RWPE2 (cell line): ENCODE measurements at regions not wholly inside any gene's neighbourhood (a gene's known extent, or its start where the extent isn't known, plus 50 kb on each side); places are given as distances from the start of the nearest gene placed in this dataset.

ENCODE experiments used
- ATAC-seq: fragments of 200-7000 bp; cut with Tn5 transposase; 3 replicates; pipeline ENCODE4 v1.9.1; 2021; ENCODE audit warnings: low read depth
- DNase-seq: peaks from one replicate; pipeline ENCODE4 v3.0.0-alpha.2; 2020; ENCODE audit warnings: low spot score
- H3K27ac ChIP-seq: fragments of 450-650 bp; 2 replicates; pipeline ENCODE4 v1.5.1; 2017; ENCODE audit warnings: mild to moderate bottlenecking; ENCODE audit not compliant: poor library complexity, severe bottlenecking
- H3K27me3 ChIP-seq: fragments of 250-450 bp; sonication (Bioruptor Pico); 2 replicates; pipeline ENCODE4 v1.5.1; 2021; ENCODE audit warnings: mild to moderate bottlenecking, moderate library complexity; ENCODE audit not compliant: insufficient read depth, poor library complexity, severe bottlenecking
- H3K36me3 ChIP-seq: fragments of 250-450 bp; sonication (Bioruptor Pico); 2 replicates; pipeline ENCODE4 v1.5.1; 2020; ENCODE audit warnings: low read depth, mild to moderate bottlenecking, moderate library complexity
- H3K4me1 ChIP-seq: fragments of 250-450 bp; sonication (Bioruptor Pico); 2 replicates; pipeline ENCODE4 v1.5.1; 2021; ENCODE audit warnings: mild to moderate bottlenecking, moderate library complexity; ENCODE audit not compliant: insufficient read depth, poor library complexity, severe bottlenecking
- H3K4me3 ChIP-seq: fragments of 250-450 bp; sonication (Bioruptor Pico); 2 replicates; pipeline ENCODE4 v1.5.1; 2021; ENCODE audit warnings: mild to moderate bottlenecking, moderate library complexity; ENCODE audit not compliant: severe bottlenecking
- H3K9me3 ChIP-seq: fragments of 250-450 bp; sonication (Bioruptor Pico); 2 replicates; pipeline ENCODE4 v1.5.1; 2021; ENCODE audit warnings: mild to moderate bottlenecking, moderate library complexity; ENCODE audit not compliant: severe bottlenecking
- TF ChIP-seq, protein P1 (sequence below): fragments of 450-650 bp; IDR thresholded peaks from one replicate; pipeline ENCODE4 v1.5.1; 2017; ENCODE audit warnings: mild to moderate bottlenecking, moderate library complexity; ENCODE audit not compliant: poor library complexity, severe bottlenecking

DNA sequence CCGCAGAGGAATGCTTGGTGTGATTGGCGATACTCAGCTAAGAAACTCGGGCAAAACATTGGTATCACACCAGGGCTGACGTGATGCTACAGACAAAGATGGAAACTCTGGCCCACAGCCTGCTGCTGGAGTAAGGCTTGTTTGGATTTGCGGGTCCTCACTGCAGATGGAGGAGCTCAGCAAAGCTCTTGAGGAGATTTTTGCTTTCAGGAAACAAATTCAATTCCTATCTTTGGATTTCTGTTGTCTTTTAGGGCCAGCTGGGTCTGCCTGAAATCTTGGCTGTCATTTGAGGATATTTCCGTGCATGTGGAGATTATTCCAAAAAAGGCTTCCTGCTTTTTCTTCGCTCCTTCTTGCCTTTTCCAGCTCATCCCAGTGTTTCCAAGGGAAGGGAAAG, 475.8 kb downstream of the TSN start:
- Histone ChIP-seq H3K36me3 (no peaks in the 10 kb centered on the region), H3K27ac (no peak overlapping the region), H3K9me3 (no peaks in the 10 kb centered on the region), H3K4me1 (no peaks in the 10 kb centered on the region), H3K4me3 (no peak overlapping the region), H3K27me3 (no peaks in the 10 kb centered on the region)
- TF ChIP-seq, protein P1, sequence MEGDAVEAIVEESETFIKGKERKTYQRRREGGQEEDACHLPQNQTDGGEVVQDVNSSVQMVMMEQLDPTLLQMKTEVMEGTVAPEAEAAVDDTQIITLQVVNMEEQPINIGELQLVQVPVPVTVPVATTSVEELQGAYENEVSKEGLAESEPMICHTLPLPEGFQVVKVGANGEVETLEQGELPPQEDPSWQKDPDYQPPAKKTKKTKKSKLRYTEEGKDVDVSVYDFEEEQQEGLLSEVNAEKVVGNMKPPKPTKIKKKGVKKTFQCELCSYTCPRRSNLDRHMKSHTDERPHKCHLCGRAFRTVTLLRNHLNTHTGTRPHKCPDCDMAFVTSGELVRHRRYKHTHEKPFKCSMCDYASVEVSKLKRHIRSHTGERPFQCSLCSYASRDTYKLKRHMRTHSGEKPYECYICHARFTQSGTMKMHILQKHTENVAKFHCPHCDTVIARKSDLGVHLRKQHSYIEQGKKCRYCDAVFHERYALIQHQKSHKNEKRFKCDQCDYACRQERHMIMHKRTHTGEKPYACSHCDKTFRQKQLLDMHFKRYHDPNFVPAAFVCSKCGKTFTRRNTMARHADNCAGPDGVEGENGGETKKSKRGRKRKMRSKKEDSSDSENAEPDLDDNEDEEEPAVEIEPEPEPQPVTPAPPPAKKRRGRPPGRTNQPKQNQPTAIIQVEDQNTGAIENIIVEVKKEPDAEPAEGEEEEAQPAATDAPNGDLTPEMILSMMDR: no peak
- ATAC-seq (no peak), DNase-seq (no peak)

DNA sequence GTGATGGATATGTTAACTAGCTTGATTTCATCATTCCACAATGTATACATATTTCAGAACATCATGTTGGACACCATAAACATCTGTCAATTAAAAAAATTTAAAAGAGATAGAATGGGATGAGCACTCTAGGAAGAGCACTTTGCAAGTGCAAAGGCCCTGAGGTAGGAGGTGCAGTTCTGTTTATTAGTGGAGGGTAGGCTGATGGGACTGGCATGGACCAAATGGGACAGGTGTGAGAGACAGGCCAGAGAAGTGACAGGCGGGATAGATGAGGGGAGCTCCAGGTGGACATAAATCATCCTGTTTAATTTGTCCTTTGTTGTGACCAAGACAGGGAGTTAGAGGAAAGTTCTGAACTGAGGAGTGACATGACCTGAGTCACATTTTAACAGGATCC, 477.9 kb downstream of the TSN start:
- Histone ChIP-seq H3K27ac (no peak overlapping the region), H3K27me3 (no peaks in the 10 kb centered on the region), H3K9me3 (no peaks in the 10 kb centered on the region), H3K4me3 (no peak overlapping the region), H3K4me1 (peaks cover 4% of the 10 kb centered on the region), H3K36me3 (no peaks in the 10 kb centered on the region)
- TF ChIP-seq, protein P1: no peak
- DNase-seq (no peak), ATAC-seq (no peak)

DNA sequence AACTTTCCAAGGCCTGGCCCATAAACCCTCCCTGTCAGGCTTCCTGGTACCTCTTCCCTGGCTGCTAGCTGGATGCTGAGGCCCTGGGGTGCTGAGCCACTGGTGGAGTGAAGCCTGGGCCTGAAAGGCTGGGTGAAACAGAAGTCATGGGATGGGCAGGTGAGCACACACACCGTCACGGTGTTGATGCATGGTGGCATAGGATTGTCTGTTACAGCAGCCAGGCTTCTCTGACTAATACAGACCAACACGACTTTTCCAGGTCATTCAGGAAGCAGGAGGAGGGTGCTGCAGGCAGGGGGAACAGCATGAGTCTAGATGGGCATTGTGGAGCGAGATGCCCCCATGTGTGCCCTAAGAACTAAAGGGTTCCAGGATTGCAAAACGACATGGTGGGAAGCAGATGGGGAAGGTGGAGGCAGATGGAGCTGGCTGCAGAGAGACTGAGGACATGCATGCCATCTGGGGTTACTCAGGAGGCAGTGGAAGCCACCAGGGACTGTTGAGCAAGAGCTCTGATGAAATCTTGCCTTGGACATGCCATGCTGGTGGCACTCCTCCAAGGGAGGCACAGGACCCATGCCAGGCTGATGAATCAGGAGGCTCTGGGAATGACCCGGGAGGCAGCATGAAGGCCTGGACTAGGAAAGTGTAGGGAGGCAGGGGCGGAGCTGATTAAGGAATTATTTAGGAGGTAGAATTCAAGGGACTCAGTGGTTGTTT, 480.9 kb downstream of the TSN start:
- Histone ChIP-seq H3K27ac (peak overlapping the region; percentile 55), H3K4me3 (no peak overlapping the region), H3K4me1 (peaks cover 4% of the 10 kb centered on the region), H3K36me3 (no peaks in the 10 kb centered on the region), H3K9me3 (no peaks in the 10 kb centered on the region), H3K27me3 (no peaks in the 10 kb centered on the region)
- ATAC-seq (peak; percentile 89), DNase-seq (peak; percentile 82)
- TF ChIP-seq, protein P1: no peak

DNA sequence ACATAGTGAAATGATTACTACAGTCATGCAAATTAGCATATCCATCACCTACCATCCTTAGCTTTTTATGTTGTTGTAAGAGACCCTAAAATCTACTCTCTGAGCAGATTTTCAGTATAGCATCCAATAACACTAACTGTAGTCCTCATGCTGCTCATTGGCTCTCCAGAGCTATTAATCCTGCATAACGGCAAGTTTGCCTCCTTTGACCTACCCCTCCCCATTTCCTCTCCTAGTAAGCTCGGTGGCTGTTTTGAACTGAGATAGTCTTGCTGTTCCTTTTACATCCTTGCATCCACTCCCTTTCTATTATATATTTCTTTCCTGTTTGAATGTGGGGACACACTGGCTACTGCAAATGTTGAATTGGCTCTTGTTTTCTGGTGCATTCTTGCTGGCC, 481.5 kb downstream of the TSN start:
- TF ChIP-seq, protein P1: no peak
- Histone ChIP-seq H3K36me3 (no peaks in the 10 kb centered on the region), H3K27ac (peak overlapping the region; percentile 55), H3K9me3 (no peaks in the 10 kb centered on the region), H3K4me1 (peaks cover 4% of the 10 kb centered on the region), H3K27me3 (no peaks in the 10 kb centered on the region), H3K4me3 (no peak overlapping the region)
- 0 out of 3 replicates have a peak, but pooled peaks have one; percentile 5 for ATAC-seq
- no peak for DNase-seq

DNA sequence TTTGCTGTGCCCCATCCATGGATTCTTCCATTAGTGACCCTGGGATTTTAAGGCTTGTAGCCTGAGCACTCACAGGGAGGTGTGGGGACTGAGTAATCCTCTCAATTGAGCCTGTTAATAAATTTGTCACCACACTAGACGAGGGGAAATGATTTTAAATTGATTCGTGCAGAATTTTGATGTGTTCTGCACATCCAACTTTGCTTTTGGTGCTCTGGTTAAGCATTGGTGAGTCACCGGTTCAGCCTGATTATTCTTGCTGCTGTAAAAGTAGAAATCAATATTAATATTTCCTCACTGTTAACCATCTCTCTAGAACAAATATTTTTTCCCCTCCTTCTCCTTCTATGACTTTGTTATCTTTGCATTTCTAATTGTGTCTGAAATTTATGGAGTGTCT, 482.0 kb downstream of the TSN start:
- Histone ChIP-seq H3K4me1 (peaks cover 4% of the 10 kb centered on the region), H3K27ac (peak overlapping the region; percentile 55), H3K36me3 (no peaks in the 10 kb centered on the region), H3K4me3 (no peak overlapping the region), H3K9me3 (no peaks in the 10 kb centered on the region), H3K27me3 (no peaks in the 10 kb centered on the region)
- ATAC-seq (no peak), DNase-seq (no peak)
- TF ChIP-seq, protein P1: no peak
